ENCODE measurements at regions not wholly inside any gene's neighbourhood (a gene's known extent, or its start where the extent isn't known, plus 50 kb on each side); places are given as distances from the start of the nearest gene placed in this dataset.
"Not testable (repeated sequence)": the region's sequence is repeated elsewhere in the genome, so short reads cannot be mapped to it uniquely, and the experiment has no call there.

GRCh38 chr7:83833721-83834120 lies 184.8 kb upstream of the SEMA3E start:
- H3K23ac ChIP-seq (ENCODE audit: insufficient read length); H3K79me1 ChIP-seq (ENCODE audit: low read depth, low read length); H3K4me3 ChIP-seq (ENCODE audit: extremely low read depth in 1 of 4, insufficient read depth in 2 of 4, low read depth in 3 of 4, low read length in 4 of 4); H4K5ac ChIP-seq (ENCODE audit: insufficient read length, low read depth, low read length); H3K18ac ChIP-seq (ENCODE audit: extremely low read depth, low read length); H3K9ac ChIP-seq (replicated peaks in 1 of 4; ENCODE audit: extremely low read depth in 1 of 4, low read depth in 3 of 4, low read length in 3 of 4); H3K27me3 ChIP-seq (replicated peaks in 1 of 4; ENCODE audit: control insufficient read depth in 3 of 4, extremely low read depth in 1 of 4, insufficient read depth in 3 of 4, low read length in 3 of 4); CTCF ChIA-PET (ENCODE audit: partially characterized antibody); H3K79me2 ChIP-seq (ENCODE audit: control insufficient read depth in 1 of 2, insufficient read depth in 2 of 2, low read length in 2 of 2); H3K14ac ChIP-seq (ENCODE audit: insufficient read length); H3K56ac ChIP-seq (replicated peaks; ENCODE audit: insufficient read length, low read depth, low read length); H3K9me3 ChIP-seq (ENCODE audit: insufficient read depth in 2 of 2, low read depth in 1 of 2, low read length in 1 of 2); H3K4me1 ChIP-seq (replicated peaks in 1 of 4; ENCODE audit: control insufficient read depth in 3 of 4, insufficient read depth in 4 of 4, low read length in 3 of 4); H3K36me3 ChIP-seq (ENCODE audit: control insufficient read depth in 2 of 4, insufficient read depth in 4 of 4, low read length in 3 of 4); H4K20me1 ChIP-seq (replicated peaks in 1 of 2; ENCODE audit: control insufficient read depth in 1 of 2, insufficient read depth in 2 of 2, low read length in 2 of 2); H2AFZ ChIP-seq (ENCODE audit: low read length); H4K8ac ChIP-seq (ENCODE audit: extremely low read depth, insufficient read depth, low read length); H3K4ac ChIP-seq (replicated peaks; ENCODE audit: insufficient read length, low read depth, low read length); H2BK12ac ChIP-seq (ENCODE audit: low read depth, low read length); FAIRE-seq; H2BK20ac ChIP-seq (ENCODE audit: low read length); H2BK5ac ChIP-seq (ENCODE audit: low read depth, low read length); H3K23me2 ChIP-seq (ENCODE audit: low read depth, low read length); H2BK120ac ChIP-seq (replicated peaks; ENCODE audit: low read depth, low read length); H4K91ac ChIP-seq (replicated peaks; ENCODE audit: insufficient read length, low read length); H3K27ac ChIP-seq (ENCODE audit: low read depth, low read length); H2BK15ac ChIP-seq (ENCODE audit: low read length); POLR2A ChIA-PET (ENCODE audit: partially characterized antibody); H2AK5ac ChIP-seq (ENCODE audit: low read depth, low read length): not testable (repeated sequence)
- DNase-seq (ENCODE audit: low read depth in 1 of 2, low spot score in 2 of 2): peak in 1 of 2 experiments; percentile 17
- H3K4me2 ChIP-seq (ENCODE audit: insufficient read depth in 1 of 2, low read depth in 2 of 2, low read length in 2 of 2): 0 out of 4 replicates have a peak overlapping the region, but pooled peaks of 1 of the 2 experiments have one; percentile 3
- WGBS, 2 experiments (ENCODE audit: extremely low coverage in 1 of 2, insufficient coverage in 1 of 2, insufficient read length in 1 of 2, insufficient replicate concordance in 2 of 2, low coverage in 1 of 2, low lambda C conversion rate in 2 of 2, missing lambda C conversion rate in 1 of 2): 29% methylated on average over 5 of the region's 5 CpGs; no CpG with 5 or more reads in 1 of the 2 experiments
- peak; percentile 51; the same call in 1 of the 2 replicates for TF ChIP-seq TEAD4 (IDR thresholded peaks at IDR 0.05; ENCODE audit: low read depth, low read length)

Data from H1 (cell line).